CD4-positive, alpha-beta T cell treated with Interleukin-1 beta for 1 hour (primary cell): ENCODE measurements at regions not wholly inside any gene's neighbourhood (a gene's known extent, or its start where the extent isn't known, plus 50 kb on each side); places are given as distances from the start of the nearest gene placed in this dataset.

Source experiments
- DNase-seq, 2 donors: peaks; one replicate each; pipeline ENCODE4 v3.0.0-alpha.2; 2020 to 2022

- no peak for DNase-seq
Measured at GRCh38 chr2:139389391-139389790, 609.2 kb upstream of the NXPH2 start.

DNA sequence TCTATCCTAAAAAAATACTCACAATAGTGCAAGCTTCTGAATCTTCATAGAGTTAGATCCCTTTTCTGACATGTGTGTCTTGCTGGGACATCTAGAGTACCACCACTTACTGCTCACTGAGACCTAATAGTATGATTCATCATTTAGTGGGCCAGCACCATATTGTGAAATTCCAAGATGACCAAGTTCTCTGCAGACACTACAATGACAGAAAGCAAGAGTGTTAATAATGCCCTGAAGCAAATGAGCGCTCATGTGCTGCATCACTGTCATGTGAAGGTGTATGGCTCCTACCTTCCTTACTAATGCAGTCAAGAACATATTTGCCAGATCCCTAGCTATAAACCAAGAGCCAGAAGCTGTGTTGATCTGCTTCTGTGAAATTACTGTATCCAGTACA is 606.2 kb upstream of the NXPH2 start:
- DNase-seq, result no peak

- DNase-seq, result no peak
Measured at GRCh38 chr2:139383532-139383931, 603.3 kb upstream of the NXPH2 start.

- DNase-seq, result no peak
Measured at GRCh38 chr2:139380051-139380450, 599.9 kb upstream of the NXPH2 start.

- no peak for DNase-seq
Measured at GRCh38 chr2:139378373-139378772, 598.2 kb upstream of the NXPH2 start.

DNA sequence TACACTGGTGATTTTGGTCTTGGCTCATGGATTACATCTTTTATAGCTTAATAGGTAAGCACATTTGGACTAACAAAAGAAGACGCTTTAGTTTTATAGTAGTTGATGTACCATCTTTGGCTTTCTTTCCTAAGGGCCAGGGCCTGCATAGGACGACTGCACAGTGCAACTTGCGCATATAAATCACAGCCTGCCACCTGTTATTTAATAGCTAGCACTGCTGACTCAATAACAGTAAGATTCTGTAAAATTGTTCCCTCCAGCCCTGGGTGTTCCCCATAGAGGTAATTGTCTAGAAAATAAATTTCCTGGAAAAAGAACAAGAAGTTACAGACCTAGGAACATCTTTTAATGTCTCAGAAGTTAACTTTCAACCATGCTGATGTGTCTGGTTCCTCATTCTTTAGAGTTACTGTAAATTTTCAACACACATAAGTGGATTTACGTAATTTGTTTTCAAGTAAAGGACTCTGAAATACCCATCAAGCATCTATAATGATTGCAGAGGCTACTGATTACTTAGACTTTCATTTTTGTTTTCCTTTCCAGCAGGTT is 594.2 kb upstream of the NXPH2 start:
- no peak for DNase-seq

- DNase-seq, result no peak
Measured at GRCh38 chr2:139369423-139370409, 589.5 kb upstream of the NXPH2 start.

GRCh38 chr2:139367416-139367815 is 587.2 kb upstream of the NXPH2 start:
- DNase-seq, result no peak

GRCh38 chr2:139366681-139367080 is 586.5 kb upstream of the NXPH2 start:
- no peak for DNase-seq

DNA sequence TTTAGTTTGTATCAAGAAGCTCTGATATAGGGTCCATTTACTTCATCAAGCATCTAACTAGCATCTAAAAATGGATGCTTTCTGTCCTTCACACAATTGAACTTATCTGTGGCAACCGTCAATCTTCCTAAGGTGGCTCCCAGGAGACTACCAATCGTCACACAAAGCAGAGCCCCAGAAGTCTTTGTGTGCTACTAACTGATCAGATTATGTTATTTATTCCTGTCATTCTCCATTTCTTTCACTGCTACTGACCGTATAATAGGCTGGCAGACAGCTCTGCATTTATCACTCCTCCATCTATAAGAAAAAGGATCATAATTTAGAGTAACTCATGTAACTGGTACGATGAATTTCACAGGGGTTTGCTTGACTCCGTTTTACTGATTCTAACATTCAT is 585.0 kb upstream of the NXPH2 start:
- DNase-seq, result no peak

DNA sequence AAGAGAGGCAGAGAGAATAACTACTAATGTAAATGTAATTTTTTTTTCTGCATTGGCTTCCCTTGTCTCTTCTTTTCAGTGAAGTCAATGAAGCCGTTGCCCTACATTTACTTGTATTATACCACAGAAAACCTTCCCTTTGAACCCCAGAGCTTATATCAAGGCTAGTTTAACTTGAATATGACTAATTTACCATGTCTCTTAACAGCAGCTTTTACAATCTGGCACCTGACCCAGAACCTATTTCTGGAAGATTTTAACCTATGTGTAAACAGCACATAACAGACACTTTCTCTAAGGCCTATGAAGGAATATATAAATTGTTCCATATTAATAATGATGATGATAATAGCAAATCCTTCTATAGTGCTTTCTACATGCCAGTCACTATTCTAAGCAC is 580.5 kb upstream of the NXPH2 start:
- no peak for DNase-seq

DNA sequence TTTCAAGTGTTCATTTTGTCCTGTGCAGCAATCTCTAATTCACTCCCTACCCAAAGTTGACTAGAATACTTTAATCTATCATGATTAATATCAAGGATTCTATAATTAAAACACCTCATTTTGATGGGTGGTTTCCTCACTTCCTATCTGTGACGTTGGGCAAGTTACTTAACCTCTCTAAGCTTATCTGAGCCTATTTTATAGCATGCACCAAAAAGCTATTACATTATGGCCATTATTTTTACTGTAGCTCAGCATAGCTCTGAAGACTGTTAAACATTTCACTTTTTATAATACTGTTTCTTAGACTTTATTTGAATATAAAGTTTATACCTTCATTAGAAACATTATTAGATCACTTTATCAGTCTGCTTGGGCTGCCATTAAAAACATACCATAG is 579.6 kb upstream of the NXPH2 start:
- no peak for DNase-seq

- DNase-seq, result no peak
Measured at GRCh38 chr2:139357972-139358371, 577.8 kb upstream of the NXPH2 start.

DNA sequence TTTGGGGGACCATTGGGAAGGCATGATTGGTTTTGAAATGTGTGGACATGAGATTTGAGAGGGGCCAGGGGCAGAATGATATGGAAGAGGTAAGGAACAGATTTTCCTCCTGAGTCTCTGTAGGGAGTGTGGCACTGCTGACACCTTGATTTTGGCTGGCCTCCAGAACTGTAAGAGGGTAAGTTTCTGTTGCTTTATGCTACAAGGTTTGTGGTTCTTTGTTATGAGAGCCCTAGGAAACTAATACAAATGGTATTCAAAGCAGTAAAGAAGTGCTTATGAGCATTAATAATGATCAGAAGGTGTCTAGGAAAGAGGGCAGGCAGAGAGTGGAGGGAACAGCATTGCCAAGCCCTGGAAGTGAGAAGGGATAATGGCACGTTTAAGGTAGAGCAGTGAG is 574.3 kb upstream of the NXPH2 start:
- no peak for DNase-seq

DNA sequence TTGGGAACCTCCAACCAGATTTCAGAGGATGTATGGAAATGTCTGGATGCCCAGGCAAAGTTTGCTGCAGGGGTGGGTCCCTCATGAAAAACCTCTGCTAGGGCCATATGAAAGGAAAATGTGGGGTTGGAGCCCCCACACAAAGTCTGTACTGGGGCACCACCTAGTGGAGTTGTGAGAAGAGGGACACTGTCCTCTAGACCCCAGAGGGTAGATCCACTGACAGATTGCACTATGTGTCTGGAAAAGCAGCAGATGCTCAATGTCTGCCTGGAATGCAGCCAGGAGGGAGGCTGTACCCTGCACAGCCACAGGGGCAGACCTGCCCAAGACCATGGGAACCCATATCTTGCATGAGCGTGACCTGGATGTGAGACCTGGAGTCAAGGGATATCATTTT is 573.7 kb upstream of the NXPH2 start:
- no peak for DNase-seq

DNA sequence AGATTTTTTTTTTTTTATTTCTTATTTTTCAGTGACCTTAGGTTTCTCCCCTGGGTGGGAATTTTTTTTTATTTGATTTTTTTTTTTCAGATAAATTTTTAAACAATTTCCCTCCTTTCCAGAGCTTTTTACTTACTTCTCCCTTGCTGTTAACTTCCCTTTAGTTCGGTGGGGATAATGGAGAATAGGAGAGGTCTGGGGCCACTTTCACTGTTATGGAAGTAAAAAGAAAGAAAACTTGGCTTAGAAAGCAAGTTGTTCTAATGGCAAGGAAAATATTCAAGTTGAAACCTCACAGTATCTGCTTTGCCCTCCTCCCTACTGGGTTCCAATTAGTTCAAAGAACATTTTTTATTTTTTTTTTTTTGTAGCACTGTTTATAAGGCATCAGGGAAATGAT is 537.1 kb upstream of the NXPH2 start:
- DNase-seq, result no peak

GRCh38 chr2:139314059-139314458 is 533.9 kb upstream of the NXPH2 start:
- no peak for DNase-seq

DNA sequence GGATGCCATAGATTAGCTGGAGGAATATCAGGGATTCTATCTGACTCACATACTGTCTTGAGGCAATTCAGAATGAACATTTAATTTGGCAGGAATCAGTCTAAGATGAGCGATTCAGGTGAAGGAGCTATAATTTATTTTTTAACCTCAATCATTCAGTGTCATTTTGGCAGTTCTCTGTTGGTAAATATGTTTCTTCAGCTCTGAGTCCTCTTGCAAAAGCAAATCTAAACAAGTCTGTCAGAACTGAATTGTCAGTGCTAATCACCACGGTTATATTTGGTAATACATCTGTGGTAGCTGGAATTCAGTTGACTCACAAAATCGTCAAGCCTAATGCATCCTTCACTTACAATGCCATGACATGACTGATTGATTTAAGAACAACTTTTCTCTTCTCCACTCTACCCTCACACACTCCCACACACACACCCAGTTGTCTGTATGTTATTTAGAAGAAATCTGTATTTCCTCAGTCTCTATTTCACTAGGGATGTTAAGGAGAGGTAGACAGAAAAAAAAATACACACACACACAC is 516.6 kb upstream of the NXPH2 start:
- no peak for DNase-seq

- no peak for DNase-seq
Measured at GRCh38 chr2:139293992-139294548, 513.9 kb upstream of the NXPH2 start.

- no peak for DNase-seq
Measured at GRCh38 chr2:139281124-139281523, 500.9 kb upstream of the NXPH2 start.

DNA sequence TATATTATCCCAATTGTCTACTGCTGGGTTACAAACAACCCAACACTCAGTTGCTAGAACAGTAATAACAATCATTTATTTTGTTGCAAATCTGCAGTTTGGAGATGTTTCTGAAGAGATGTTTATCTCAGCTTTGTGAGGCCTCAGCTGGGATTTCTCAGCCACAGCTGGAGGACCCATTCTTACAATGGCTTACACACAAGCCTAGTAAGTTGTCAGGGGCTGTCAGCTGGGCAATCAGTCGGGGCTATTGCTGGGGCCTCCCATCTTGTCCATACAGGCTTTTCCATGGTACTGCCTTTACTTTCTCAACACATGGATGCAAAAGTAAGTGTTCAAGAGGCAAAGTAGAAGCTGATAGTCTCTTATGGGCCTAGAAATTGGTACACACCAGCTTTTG is 491.7 kb upstream of the NXPH2 start:
- no peak for DNase-seq

GRCh38 chr2:139271149-139271548 is 491.0 kb upstream of the NXPH2 start:
- no peak for DNase-seq

- no peak for DNase-seq
Measured at GRCh38 chr2:139260052-139260430, 479.9 kb upstream of the NXPH2 start.
